SU-DHL-6 (cell line): ENCODE measurements at regions not wholly inside any gene's neighbourhood (a gene's known extent, or its start where the extent isn't known, plus 50 kb on each side); places are given as distances from the start of the nearest gene placed in this dataset.

ENCODE experiments used
- CTCF ChIP-seq: fragments of 200-600 bp; sonication (generic); IDR thresholded peaks from one replicate; pipeline ENCODE4 v1.5.1; 2017; ENCODE audit warnings: antibody characterized with exemption, mild to moderate bottlenecking, low read length, moderate library complexity; ENCODE audit not compliant: insufficient read depth, poor library complexity, severe bottlenecking
- EZH2phosphoT487 ChIP-seq: fragments of 200-600 bp; sonication (generic), shearing (Covaris generic); conservative IDR thresholded peaks from 2 replicates; pipeline ENCODE4 v1.6.1; 2018; ENCODE audit warnings: mild to moderate bottlenecking, antibody characterized with exemption, low read length, moderate library complexity, mixed read lengths

GRCh38 chr21:35686156-35686555, 374.2 kb downstream of the SETD4 start:
- TF ChIP-seq CTCF (no peak), EZH2phosphoT487 (no peak)
